ENCODE measurements at regions not wholly inside any gene's neighbourhood (a gene's known extent, or its start where the extent isn't known, plus 50 kb on each side); places are given as distances from the start of the nearest gene placed in this dataset.
A peak's percentile ranks its signal among the peaks of the same experiment; 100 is the strongest.
"Not testable (repeated sequence)": the region's sequence is repeated elsewhere in the genome, so short reads cannot be mapped to it uniquely, and the experiment has no call there.

- no peaks in the 10 kb centered on the region for H3K36me3 ChIP-seq (ENCODE audit: low read length)
- H2AFZ ChIP-seq (ENCODE audit: low read depth, low read length, severe bottlenecking) = no peak overlapping the region
- no peak overlapping the region for H3K4me3 ChIP-seq (ENCODE audit: insufficient read depth, low read length, poor library complexity, severe bottlenecking)
- no peaks in the 10 kb centered on the region for H3F3A ChIP-seq (ENCODE audit: insufficient read depth)
- TF ChIP-seq, protein P1, sequence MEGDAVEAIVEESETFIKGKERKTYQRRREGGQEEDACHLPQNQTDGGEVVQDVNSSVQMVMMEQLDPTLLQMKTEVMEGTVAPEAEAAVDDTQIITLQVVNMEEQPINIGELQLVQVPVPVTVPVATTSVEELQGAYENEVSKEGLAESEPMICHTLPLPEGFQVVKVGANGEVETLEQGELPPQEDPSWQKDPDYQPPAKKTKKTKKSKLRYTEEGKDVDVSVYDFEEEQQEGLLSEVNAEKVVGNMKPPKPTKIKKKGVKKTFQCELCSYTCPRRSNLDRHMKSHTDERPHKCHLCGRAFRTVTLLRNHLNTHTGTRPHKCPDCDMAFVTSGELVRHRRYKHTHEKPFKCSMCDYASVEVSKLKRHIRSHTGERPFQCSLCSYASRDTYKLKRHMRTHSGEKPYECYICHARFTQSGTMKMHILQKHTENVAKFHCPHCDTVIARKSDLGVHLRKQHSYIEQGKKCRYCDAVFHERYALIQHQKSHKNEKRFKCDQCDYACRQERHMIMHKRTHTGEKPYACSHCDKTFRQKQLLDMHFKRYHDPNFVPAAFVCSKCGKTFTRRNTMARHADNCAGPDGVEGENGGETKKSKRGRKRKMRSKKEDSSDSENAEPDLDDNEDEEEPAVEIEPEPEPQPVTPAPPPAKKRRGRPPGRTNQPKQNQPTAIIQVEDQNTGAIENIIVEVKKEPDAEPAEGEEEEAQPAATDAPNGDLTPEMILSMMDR (IDR thresholded peaks at IDR 0.05; ENCODE audit: insufficient read depth, low read length, poor library complexity, severe bottlenecking) = no peak
- TF ChIP-seq EZH2phosphoT487 (conservative IDR thresholded peaks at IDR 0.05; ENCODE audit: low read length) = no peak
- no peak overlapping the region for H3K9ac ChIP-seq (ENCODE audit: low read length)
- no peaks in the 10 kb centered on the region for H3K27me3 ChIP-seq (ENCODE audit: low read length)
- no peaks in the 10 kb centered on the region for H3K9me3 ChIP-seq (ENCODE audit: insufficient read depth, low read length)
- H3K4me2 ChIP-seq (ENCODE audit: low read depth, low read length, poor library complexity, severe bottlenecking) = no peak overlapping the region
- no peaks in the 10 kb centered on the region for H3K9me2 ChIP-seq (replicated peaks; ENCODE audit: insufficient read depth, low read length)
- H3K79me2 ChIP-seq (ENCODE audit: insufficient read depth, low read length) = no peaks in the 10 kb centered on the region
- H3K27ac ChIP-seq (ENCODE audit: low read depth, low read length) = no peak overlapping the region
- H4K20me1 ChIP-seq (ENCODE audit: low read depth, low read length) = no peaks in the 10 kb centered on the region
Measured at GRCh38 chr7:125423458-125424155, 494.0 kb upstream of the POT1 start.

DNA sequence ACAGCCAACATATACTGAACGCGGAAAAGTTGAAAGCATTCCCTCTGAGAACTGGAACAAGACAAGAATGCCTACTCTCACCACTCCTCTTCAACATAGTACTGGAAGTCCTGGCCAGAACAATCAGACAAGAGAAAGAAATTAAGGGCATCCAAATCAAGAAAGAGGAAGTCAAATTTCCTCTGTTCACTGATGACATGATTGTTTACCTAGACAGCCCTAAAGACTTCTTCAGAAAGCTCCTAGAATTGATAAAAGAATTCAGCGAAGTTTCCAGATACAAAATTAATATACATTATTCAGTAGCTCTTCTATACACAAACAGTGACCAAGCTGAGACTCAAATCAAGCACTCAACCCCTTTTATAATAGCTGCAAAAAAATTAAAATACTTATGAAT is 491.8 kb upstream of the POT1 start:
- not testable (repeated sequence) for H3K9ac ChIP-seq (ENCODE audit: low read length); H2AFZ ChIP-seq (ENCODE audit: low read depth, low read length, severe bottlenecking); H3K9me3 ChIP-seq (ENCODE audit: insufficient read depth, low read length); H3K4me3 ChIP-seq (ENCODE audit: insufficient read depth, low read length, poor library complexity, severe bottlenecking); H3K79me2 ChIP-seq (ENCODE audit: insufficient read depth, low read length); H3K36me3 ChIP-seq (ENCODE audit: low read length); H3K4me2 ChIP-seq (ENCODE audit: low read depth, low read length, poor library complexity, severe bottlenecking); H4K20me1 ChIP-seq (ENCODE audit: low read depth, low read length); H3K27me3 ChIP-seq (ENCODE audit: low read length); H3F3A ChIP-seq (ENCODE audit: insufficient read depth); H3K27ac ChIP-seq (ENCODE audit: low read depth, low read length); H3K9me2 ChIP-seq (replicated peaks; ENCODE audit: insufficient read depth, low read length)

DNA sequence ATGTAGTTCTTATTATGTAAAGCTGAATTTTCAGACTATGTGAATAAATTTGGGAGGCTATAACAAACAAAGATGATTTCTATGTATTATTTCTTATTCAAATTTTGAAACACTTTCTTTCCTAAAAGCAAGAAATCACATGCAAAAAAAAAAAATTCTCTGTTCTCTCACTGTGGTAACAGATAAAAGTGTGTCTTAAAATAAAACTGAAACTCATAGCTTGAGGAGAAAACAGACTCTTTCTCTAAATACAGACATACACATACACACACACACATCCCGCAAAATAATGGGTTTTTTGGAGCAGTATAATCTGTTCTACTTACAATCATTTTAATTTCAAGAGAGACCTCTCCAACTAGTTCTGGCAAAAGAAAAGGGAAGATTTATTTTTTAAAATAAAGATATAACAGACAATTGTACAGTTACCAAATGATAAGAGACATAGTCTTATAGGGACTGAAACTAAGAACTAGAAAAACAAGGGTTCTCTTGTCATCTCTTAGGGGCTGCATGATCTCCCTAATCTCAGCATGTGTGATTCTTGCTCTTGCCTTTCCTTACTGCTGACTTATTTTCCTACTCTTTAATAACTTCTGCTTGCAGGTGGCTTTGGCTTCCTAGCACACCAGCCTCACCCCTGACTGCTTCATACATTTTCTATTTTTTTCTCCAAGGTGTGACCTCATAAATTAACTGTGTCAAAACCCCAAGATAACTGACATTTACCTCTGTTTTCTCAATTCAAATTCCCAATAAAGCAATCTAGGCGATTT is 483.5 kb upstream of the POT1 start:
- Histone ChIP-seq H3K9me2 (replicated peaks; ENCODE audit: insufficient read depth, low read length) (no peaks in the 10 kb centered on the region; the same call in none of the 2 replicates), H3K79me2 (ENCODE audit: insufficient read depth, low read length) (no peaks in the 10 kb centered on the region), H2AFZ (ENCODE audit: low read depth, low read length, severe bottlenecking) (no peak overlapping the region), H4K20me1 (ENCODE audit: low read depth, low read length) (no peaks in the 10 kb centered on the region), H3F3A (ENCODE audit: insufficient read depth) (no peaks in the 10 kb centered on the region), H3K27ac (ENCODE audit: low read depth, low read length) (no peak overlapping the region), H3K9me3 (ENCODE audit: insufficient read depth, low read length) (no peaks in the 10 kb centered on the region), H3K4me2 (ENCODE audit: low read depth, low read length, poor library complexity, severe bottlenecking) (no peak overlapping the region), H3K9ac (ENCODE audit: low read length) (no peak overlapping the region), H3K36me3 (ENCODE audit: low read length) (no peaks in the 10 kb centered on the region), H3K4me3 (ENCODE audit: insufficient read depth, low read length, poor library complexity, severe bottlenecking) (no peak overlapping the region), H3K27me3 (ENCODE audit: low read length) (no peaks in the 10 kb centered on the region)
- TF ChIP-seq, protein P1 (IDR thresholded peaks at IDR 0.05; ENCODE audit: insufficient read depth, low read length, poor library complexity, severe bottlenecking) = no peak
- TF ChIP-seq EZH2phosphoT487 (conservative IDR thresholded peaks at IDR 0.05; ENCODE audit: low read length) = no peak

- Histone ChIP-seq H3K4me2 (ENCODE audit: low read depth, low read length, poor library complexity, severe bottlenecking) (no peak overlapping the region), H3K9me3 (ENCODE audit: insufficient read depth, low read length) (no peaks in the 10 kb centered on the region), H3K9ac (ENCODE audit: low read length) (no peak overlapping the region), H3K27ac (ENCODE audit: low read depth, low read length) (no peak overlapping the region), H3K9me2 (replicated peaks; ENCODE audit: insufficient read depth, low read length) (no peaks in the 10 kb centered on the region; the same call in none of the 2 replicates), H3K27me3 (ENCODE audit: low read length) (no peaks in the 10 kb centered on the region), H2AFZ (ENCODE audit: low read depth, low read length, severe bottlenecking) (peak overlapping the region; percentile 9), H3K36me3 (ENCODE audit: low read length) (no peaks in the 10 kb centered on the region), H3F3A (ENCODE audit: insufficient read depth) (no peaks in the 10 kb centered on the region), H3K4me3 (ENCODE audit: insufficient read depth, low read length, poor library complexity, severe bottlenecking) (no peak overlapping the region), H4K20me1 (ENCODE audit: low read depth, low read length) (no peaks in the 10 kb centered on the region), H3K79me2 (ENCODE audit: insufficient read depth, low read length) (no peaks in the 10 kb centered on the region)
- no peak for TF ChIP-seq EZH2phosphoT487 (conservative IDR thresholded peaks at IDR 0.05; ENCODE audit: low read length)
- TF ChIP-seq, protein P1 (IDR thresholded peaks at IDR 0.05; ENCODE audit: insufficient read depth, low read length, poor library complexity, severe bottlenecking) = no peak
Measured at GRCh38 chr7:125409921-125410320, 480.3 kb upstream of the POT1 start.
